H9 (cell line): ENCODE measurements at regions not wholly inside any gene's neighbourhood (a gene's known extent, or its start where the extent isn't known, plus 50 kb on each side); places are given as distances from the start of the nearest gene placed in this dataset.

Source experiments
- DNase-seq: peaks from one replicate; pipeline ENCODE4 v3.0.0-alpha.2; 2017
- H2AFZ ChIP-seq: one replicate; pipeline ENCODE4 v1.6.1; 2013; ENCODE audit warnings: mild to moderate bottlenecking, low read length, control low read depth, moderate library complexity
- H2AK5ac ChIP-seq: 2 replicates; pipeline ENCODE4 v1.6.1; 2013; ENCODE audit warnings: low read length, control low read depth, mixed read lengths; ENCODE audit not compliant: insufficient read length
- H2BK120ac ChIP-seq: one replicate; pipeline ENCODE4 v1.6.1; 2013; ENCODE audit warnings: low read depth, mild to moderate bottlenecking, low read length, control low read depth, inconsistent platforms; ENCODE audit not compliant: poor library complexity, severe bottlenecking
- H2BK12ac ChIP-seq: 2 replicates; pipeline ENCODE4 v1.6.1; 2013; ENCODE audit warnings: low read length, control low read depth, mixed read lengths, low read depth; ENCODE audit not compliant: insufficient read length
- H2BK15ac ChIP-seq: 2 replicates; pipeline ENCODE4 v1.6.1; 2013; ENCODE audit warnings: low read depth, low read length, control low read depth
- H2BK20ac ChIP-seq: one replicate; pipeline ENCODE4 v1.6.1; 2013; ENCODE audit warnings: low read depth, mild to moderate bottlenecking, low read length, control low read depth, inconsistent platforms; ENCODE audit not compliant: poor library complexity, severe bottlenecking
- H2BK5ac ChIP-seq: 2 replicates; pipeline ENCODE4 v1.6.1; 2013; ENCODE audit warnings: low read length, control low read depth, mixed read lengths; ENCODE audit not compliant: insufficient read length
- H3K14ac ChIP-seq: 2 replicates; pipeline ENCODE4 v1.6.1; 2013; ENCODE audit warnings: low read length, control low read depth; ENCODE audit not compliant: insufficient read depth
- H3K18ac ChIP-seq: 2 replicates; pipeline ENCODE4 v1.6.1; 2013; ENCODE audit warnings: low read depth, mild to moderate bottlenecking, mixed read lengths, low read length, control low read depth; ENCODE audit not compliant: insufficient read length
- H3K23ac ChIP-seq: 2 replicates; pipeline ENCODE4 v1.6.1; 2013; ENCODE audit warnings: low read length, control low read depth, mixed read lengths, low read depth; ENCODE audit not compliant: insufficient read length
- H3K23me2 ChIP-seq: 2 replicates; pipeline ENCODE4 v1.6.1; 2013; ENCODE audit warnings: low read depth, mild to moderate bottlenecking, mixed read lengths, low read length, control low read depth; ENCODE audit not compliant: insufficient read length, poor library complexity, severe bottlenecking
- H3K27ac ChIP-seq: 2 replicates; pipeline ENCODE4 v1.5.1; 2013; ENCODE audit warnings: low read length, control low read depth, mixed read lengths, low read depth; ENCODE audit not compliant: insufficient read length
- H3K27me3 ChIP-seq: 2 replicates; pipeline ENCODE4 v1.6.1; 2013; ENCODE audit warnings: low read length, control low read depth, inconsistent platforms; ENCODE audit not compliant: insufficient read depth
- H3K4ac ChIP-seq: 2 replicates; pipeline ENCODE4 v1.6.1; 2013; ENCODE audit warnings: low read depth, mild to moderate bottlenecking, control low read depth, inconsistent platforms, low read length, moderate library complexity
- H3K4me1 ChIP-seq: 2 replicates; pipeline ENCODE4 v1.6.1; 2013; ENCODE audit warnings: low read length, control low read depth, inconsistent platforms; ENCODE audit not compliant: insufficient read depth
- H3K4me2 ChIP-seq: 2 replicates; pipeline ENCODE4 v1.6.1; 2013; ENCODE audit warnings: low read length, control low read depth, mixed read lengths; ENCODE audit not compliant: insufficient read length, insufficient read depth
- H3K56ac ChIP-seq: 2 replicates; pipeline ENCODE4 v1.6.1; 2013; ENCODE audit warnings: low read depth, mild to moderate bottlenecking, mixed read lengths, low read length, control low read depth; ENCODE audit not compliant: insufficient read length
- H3K79me1 ChIP-seq: 2 replicates; pipeline ENCODE4 v1.6.1; 2013; ENCODE audit warnings: low read depth, mild to moderate bottlenecking, moderate library complexity, low read length, control low read depth, inconsistent platforms; ENCODE audit not compliant: insufficient read depth, poor library complexity, severe bottlenecking
- H3K79me2 ChIP-seq: 2 replicates; pipeline ENCODE4 v1.6.1; 2013; ENCODE audit warnings: low read length, control low read depth, inconsistent platforms; ENCODE audit not compliant: insufficient read depth
- H3K9ac ChIP-seq: 2 replicates; pipeline ENCODE4 v1.6.1; 2013; ENCODE audit warnings: low read length, control low read depth, mixed read lengths; ENCODE audit not compliant: insufficient read length; ENCODE audit errors: extremely low read depth
- H3K9me3 ChIP-seq: one replicate; pipeline ENCODE4 v1.6.1; 2013; ENCODE audit warnings: low read depth, low read length, inconsistent platforms; ENCODE audit not compliant: control insufficient read depth
- H3T11ph ChIP-seq: one replicate; pipeline ENCODE4 v1.6.1; 2013; ENCODE audit warnings: mild to moderate bottlenecking, low read length, control low read depth, inconsistent platforms
- H4K20me1 ChIP-seq: one replicate; pipeline ENCODE4 v1.6.1; 2013; ENCODE audit not compliant: control insufficient read depth, insufficient read length, insufficient read depth
- H4K5ac ChIP-seq: 2 replicates; pipeline ENCODE4 v1.6.1; 2013; ENCODE audit warnings: low read depth, mild to moderate bottlenecking, mixed read lengths, low read length, control low read depth; ENCODE audit not compliant: insufficient read length
- H4K8ac ChIP-seq: replicated peaks from 2 replicates; pipeline ENCODE4 v1.6.1; 2013; ENCODE audit warnings: low read length, control low read depth, mixed read lengths, low read depth; ENCODE audit not compliant: insufficient read length
- H4K91ac ChIP-seq: 2 replicates; pipeline ENCODE4 v1.6.1; 2013; ENCODE audit warnings: low read depth, mild to moderate bottlenecking, moderate library complexity, mixed read lengths, low read length, control low read depth; ENCODE audit not compliant: insufficient read length
- H3K27ac Mint-ChIP-seq, 3 experiments: 2 replicates in 2 of 3; 3 replicates in 1 of 3; pipeline ENCODE4 v1.8.0; 2020 to 2021; ENCODE audit warnings: mixed read lengths in 3 of 3, mild to moderate bottlenecking in 1 of 3, moderate library complexity in 1 of 3
- H3K27me3 Mint-ChIP-seq: 2 replicates; pipeline ENCODE4 v1.8.0; 2021; ENCODE audit warnings: low read depth, mild to moderate bottlenecking, moderate library complexity, mixed read lengths
- H3K36me3 Mint-ChIP-seq, 3 experiments: 2 replicates in 2 of 3; 3 replicates in 1 of 3; pipeline ENCODE4 v1.8.0; 2020 to 2021; ENCODE audit warnings: low read depth in 3 of 3, mixed read lengths in 3 of 3; ENCODE audit not compliant: insufficient read depth in 1 of 3
- H3K4me1 Mint-ChIP-seq, 2 experiments: 2 replicates each; pipeline ENCODE4 v1.8.0; 2020; ENCODE audit warnings: mixed read lengths in 2 of 2
- H3K4me3 Mint-ChIP-seq, 2 experiments: 2 replicates in 1 of 2; 3 replicates in 1 of 2; pipeline ENCODE4 v1.8.0; 2020 to 2021; ENCODE audit warnings: mild to moderate bottlenecking in 2 of 2, mixed read lengths in 2 of 2, moderate library complexity in 1 of 2
- H3K9me3 Mint-ChIP-seq, 2 experiments: 2 replicates in 1 of 2; 3 replicates in 1 of 2; pipeline ENCODE4 v1.8.0; 2020; ENCODE audit warnings: mild to moderate bottlenecking in 2 of 2, mixed read lengths in 2 of 2, moderate library complexity in 1 of 2
- CTCF ChIP-seq: fragments of 200-600 bp; sonication (generic); conservative IDR thresholded peaks from 3 replicates; pipeline ENCODE4 v1.8.0; 2021; ENCODE audit warnings: antibody characterized with exemption, mild to moderate bottlenecking
- WGBS: extraction: QIAGEN DNeasy Blood & Tissue Kit; methylation state at CpG from one replicate; pipeline ENCODE4 v1.1.7; 2013; ENCODE audit warnings: missing lambda C conversion rate, low lambda C conversion rate, mixed read lengths; ENCODE audit not compliant: insufficient read length; ENCODE audit errors: extremely low coverage; 5-methylcytosine and 5-hydroxymethylcytosine counted together

GRCh38 chr18:5030636-5031035 is 166.4 kb downstream of the AKAIN1 start:
- Histone ChIP-seq H3K23ac (no peak overlapping the region), H4K8ac (no peak overlapping the region), H3K23me2 (no peaks in the 10 kb centered on the region), H2BK15ac (no peak overlapping the region), H2BK120ac (no peak overlapping the region), H4K20me1 (no peaks in the 10 kb centered on the region), H2AFZ (no peak overlapping the region), H3T11ph (no peak overlapping the region), H2AK5ac (no peak overlapping the region), H4K5ac (no peak overlapping the region), H3K4ac (no peak overlapping the region), H2BK5ac (no peak overlapping the region), H3K27ac (no peak overlapping the region), H3K14ac (no peak overlapping the region), H3K4me2 (no peak overlapping the region), H4K91ac (no peak overlapping the region), H3K79me2 (no peaks in the 10 kb centered on the region), H3K27me3 (no peaks in the 10 kb centered on the region), H3K18ac (no peak overlapping the region), H3K56ac (no peak overlapping the region), H3K9ac (no peak overlapping the region), H2BK12ac (no peak overlapping the region), H3K9me3 (no peaks in the 10 kb centered on the region), H2BK20ac (no peak overlapping the region), H3K4me1 (no peaks in the 10 kb centered on the region), H3K79me1 (no peaks in the 10 kb centered on the region)
- WGBS, result no CpG with 5 or more reads among the region's 3 CpGs
- TF ChIP-seq CTCF, result no peak
- H3K36me3 Mint-ChIP-seq, result peaks cover 0 to 12% (median 3%) of the 10 kb centered on the region in 3 experiments; a peak in 4 of 7 replicates
- 0 out of 2 replicates have a peak, but pooled peaks cover 1% of the 10 kb centered on the region for H3K27me3 Mint-ChIP-seq
- H3K27ac Mint-ChIP-seq, result no peak overlapping the region
- DNase-seq, result no peak
- no peaks in the 10 kb centered on the region for H3K4me1 Mint-ChIP-seq
- H3K9me3 Mint-ChIP-seq, result peaks cover 9 to 17% of the 10 kb centered on the region in 2 experiments
- no peak overlapping the region for H3K4me3 Mint-ChIP-seq
